ENCODE measurements at regions not wholly inside any gene's neighbourhood (a gene's known extent, or its start where the extent isn't known, plus 50 kb on each side); places are given as distances from the start of the nearest gene placed in this dataset.
"Not testable (repeated sequence)": the region's sequence is repeated elsewhere in the genome, so short reads cannot be mapped to it uniquely, and the experiment has no call there.

DNA sequence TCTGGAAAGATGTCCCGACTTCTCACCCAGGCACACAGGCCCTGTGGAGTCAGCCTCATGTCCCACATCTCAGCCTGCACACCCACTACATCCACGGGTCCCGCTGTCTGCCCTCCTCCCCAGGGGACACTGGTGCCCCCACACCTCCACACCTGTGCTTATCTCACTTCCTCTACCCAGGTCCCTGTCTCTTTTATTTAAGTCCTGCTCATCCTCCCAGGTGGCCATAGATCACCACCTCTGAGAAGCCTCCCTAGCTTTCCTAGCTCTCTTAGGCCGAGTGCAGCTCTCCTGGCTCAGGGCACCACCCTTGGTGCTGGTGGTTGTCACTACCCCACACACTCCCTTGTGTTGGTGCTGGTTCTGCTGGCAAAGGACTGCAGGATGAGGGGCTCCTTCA, 143.6 kb upstream of the PITX1 start:
- DNase-seq: no peak
- Mint-ChIP-seq H3K27ac (no peak overlapping the region), H3K4me3 (no peak overlapping the region), H3K36me3 (ENCODE audit: low read depth) (peaks cover 2% of the 10 kb centered on the region), H3K27me3 (peaks cover 45% of the 10 kb centered on the region), H3K4me1 (no peaks in the 10 kb centered on the region)
- ATAC-seq: no peak
- no peaks in the 10 kb centered on the region for H3K9me3 ChIP-seq (ENCODE audit: control insufficient read depth, low read length, poor library complexity, severe bottlenecking)

GRCh38 chr5:135176991-135177390, 143.0 kb upstream of the PITX1 start:
- no peaks in the 10 kb centered on the region for H3K9me3 ChIP-seq (ENCODE audit: control insufficient read depth, low read length, poor library complexity, severe bottlenecking)
- no peak for DNase-seq
- peak overlapping the region; percentile 29 for H3K27ac Mint-ChIP-seq
- H3K4me3 Mint-ChIP-seq: no peak overlapping the region
- no peaks in the 10 kb centered on the region for H3K4me1 Mint-ChIP-seq
- peaks cover 51% of the 10 kb centered on the region for H3K27me3 Mint-ChIP-seq
- H3K36me3 Mint-ChIP-seq (ENCODE audit: low read depth): peaks cover 2% of the 10 kb centered on the region
- ATAC-seq: no peak

GRCh38 chr5:135174315-135175096, 140.5 kb upstream of the PITX1 start:
- Mint-ChIP-seq H3K36me3 (ENCODE audit: low read depth) (peaks cover 2% of the 10 kb centered on the region), H3K4me1 (no peaks in the 10 kb centered on the region)

GRCh38 chr5:135173662-135174290, 139.7 kb upstream of the PITX1 start:
- no peak overlapping the region for H3K27ac Mint-ChIP-seq
- H3K27me3 Mint-ChIP-seq: peaks cover 73% of the 10 kb centered on the region
- peaks cover 2% of the 10 kb centered on the region for H3K36me3 Mint-ChIP-seq (ENCODE audit: low read depth)
- DNase-seq (no peak), ATAC-seq (no peak)
- H3K4me3 Mint-ChIP-seq: no peak overlapping the region
- H3K9me3 ChIP-seq (ENCODE audit: control insufficient read depth, low read length, poor library complexity, severe bottlenecking): no peaks in the 10 kb centered on the region
- H3K4me1 Mint-ChIP-seq: no peaks in the 10 kb centered on the region

More at GRCh38 chr5:135174315-135175096, 140.5 kb upstream of the PITX1 start:
- ATAC-seq: no peak
- no peaks in the 10 kb centered on the region for H3K9me3 ChIP-seq (ENCODE audit: control insufficient read depth, low read length, poor library complexity, severe bottlenecking)
- Mint-ChIP-seq H3K4me3 (no peak overlapping the region), H3K27ac (no peak overlapping the region), H3K27me3 (peaks cover 74% of the 10 kb centered on the region)
- DNase-seq: no peak

DNA sequence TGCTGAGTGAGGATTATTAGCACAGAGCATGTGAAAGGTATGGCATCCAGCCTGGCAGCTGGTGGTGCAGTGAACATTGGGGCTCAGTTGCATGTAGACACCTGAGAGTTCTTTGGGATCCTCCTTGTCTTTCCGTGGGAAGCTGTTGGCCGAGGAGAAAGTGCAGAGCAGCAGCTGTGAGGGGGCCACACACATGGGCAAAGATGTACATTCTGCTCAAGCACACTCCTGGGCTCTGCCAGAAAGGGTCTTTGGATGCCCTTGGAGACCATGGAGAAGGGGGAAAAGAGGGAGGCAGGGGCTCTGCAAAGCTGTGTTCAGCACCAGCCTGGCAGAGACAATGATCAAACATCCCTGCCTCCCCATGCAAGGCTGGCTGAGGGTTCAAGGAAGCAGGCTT, 138.7 kb upstream of the PITX1 start:
- no peak overlapping the region for H3K27ac Mint-ChIP-seq
- peaks cover 2% of the 10 kb centered on the region for H3K36me3 Mint-ChIP-seq (ENCODE audit: low read depth)
- DNase-seq: no peak
- H3K27me3 Mint-ChIP-seq: peaks cover 73% of the 10 kb centered on the region
- H3K9me3 ChIP-seq (ENCODE audit: control insufficient read depth, low read length, poor library complexity, severe bottlenecking): no peaks in the 10 kb centered on the region
- no peak overlapping the region for H3K4me3 Mint-ChIP-seq
- ATAC-seq: no peak
- no peaks in the 10 kb centered on the region for H3K4me1 Mint-ChIP-seq

- H3K9me3 ChIP-seq (ENCODE audit: control insufficient read depth, low read length, poor library complexity, severe bottlenecking): no peaks in the 10 kb centered on the region
- Mint-ChIP-seq H3K27me3 (peaks cover 69% of the 10 kb centered on the region), H3K4me3 (no peak overlapping the region), H3K27ac (no peak overlapping the region), H3K36me3 (ENCODE audit: low read depth) (no peaks in the 10 kb centered on the region), H3K4me1 (no peaks in the 10 kb centered on the region)
- no peak for ATAC-seq
- no peak for DNase-seq
These were observed 137.3 kb upstream of the PITX1 start for GRCh38 chr5:135171336-135171735.

DNA sequence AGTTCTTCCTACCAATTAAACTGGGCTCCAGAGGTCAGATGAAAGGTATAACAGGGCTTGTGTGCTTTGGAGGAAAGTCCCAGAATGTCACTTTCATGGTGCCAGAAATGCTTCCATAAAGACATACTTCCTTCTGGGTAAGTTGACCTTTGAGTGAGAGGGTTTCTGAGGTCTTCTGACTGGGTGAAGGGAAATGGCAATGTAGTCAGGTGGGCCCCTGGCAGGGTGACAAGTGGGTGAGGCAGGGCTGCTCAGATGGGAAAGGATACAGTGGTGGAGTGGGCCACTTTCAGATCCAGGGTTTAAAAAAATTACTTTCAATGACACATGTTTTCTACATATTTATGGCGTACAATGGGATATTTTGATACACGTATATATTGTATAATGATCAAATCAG, 136.5 kb upstream of the PITX1 start:
- Mint-ChIP-seq H3K4me3 (no peak overlapping the region), H3K27me3 (peaks cover 65% of the 10 kb centered on the region), H3K4me1 (no peaks in the 10 kb centered on the region), H3K27ac (no peak overlapping the region), H3K36me3 (ENCODE audit: low read depth) (no peaks in the 10 kb centered on the region)
- ATAC-seq (no peak), DNase-seq (no peak)
- H3K9me3 ChIP-seq (ENCODE audit: control insufficient read depth, low read length, poor library complexity, severe bottlenecking): no peaks in the 10 kb centered on the region

DNA sequence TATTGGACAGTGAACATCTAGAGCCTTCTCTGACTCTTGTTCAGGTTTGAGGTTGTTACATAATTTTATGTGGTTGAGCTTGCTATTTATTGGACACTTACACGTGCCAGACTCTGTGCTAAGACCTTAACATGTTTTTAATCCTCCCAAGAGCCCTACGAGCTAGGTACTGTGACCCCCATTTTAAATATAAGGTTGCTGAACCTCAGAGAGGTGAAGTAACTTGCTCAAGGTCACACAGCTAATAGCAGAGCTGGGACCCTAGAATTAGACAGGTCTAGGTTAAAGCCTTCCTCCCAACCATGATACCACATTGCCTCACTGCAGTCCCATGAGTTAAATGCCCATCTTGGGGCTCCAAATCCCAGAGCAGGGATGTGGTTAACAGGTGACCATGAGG, 135.7 kb upstream of the PITX1 start:
- no peak overlapping the region for H3K4me3 Mint-ChIP-seq
- H3K9me3 ChIP-seq (ENCODE audit: control insufficient read depth, low read length, poor library complexity, severe bottlenecking): no peaks in the 10 kb centered on the region
- no peaks in the 10 kb centered on the region for H3K4me1 Mint-ChIP-seq
- no peak overlapping the region for H3K27ac Mint-ChIP-seq
- H3K27me3 Mint-ChIP-seq: peaks cover 64% of the 10 kb centered on the region
- no peak for DNase-seq
- no peak for ATAC-seq
- H3K36me3 Mint-ChIP-seq (ENCODE audit: low read depth): no peaks in the 10 kb centered on the region

GRCh38 chr5:135167634-135168033, 133.6 kb upstream of the PITX1 start:
- no peaks in the 10 kb centered on the region for H3K9me3 ChIP-seq (ENCODE audit: control insufficient read depth, low read length, poor library complexity, severe bottlenecking)
- H3K27ac Mint-ChIP-seq: no peak overlapping the region
- H3K27me3 Mint-ChIP-seq: peaks cover 63% of the 10 kb centered on the region
- H3K4me1 Mint-ChIP-seq: no peaks in the 10 kb centered on the region
- H3K4me3 Mint-ChIP-seq: no peak overlapping the region
- DNase-seq (no peak), ATAC-seq (no peak)
- H3K36me3 Mint-ChIP-seq (ENCODE audit: low read depth): no peaks in the 10 kb centered on the region

DNA sequence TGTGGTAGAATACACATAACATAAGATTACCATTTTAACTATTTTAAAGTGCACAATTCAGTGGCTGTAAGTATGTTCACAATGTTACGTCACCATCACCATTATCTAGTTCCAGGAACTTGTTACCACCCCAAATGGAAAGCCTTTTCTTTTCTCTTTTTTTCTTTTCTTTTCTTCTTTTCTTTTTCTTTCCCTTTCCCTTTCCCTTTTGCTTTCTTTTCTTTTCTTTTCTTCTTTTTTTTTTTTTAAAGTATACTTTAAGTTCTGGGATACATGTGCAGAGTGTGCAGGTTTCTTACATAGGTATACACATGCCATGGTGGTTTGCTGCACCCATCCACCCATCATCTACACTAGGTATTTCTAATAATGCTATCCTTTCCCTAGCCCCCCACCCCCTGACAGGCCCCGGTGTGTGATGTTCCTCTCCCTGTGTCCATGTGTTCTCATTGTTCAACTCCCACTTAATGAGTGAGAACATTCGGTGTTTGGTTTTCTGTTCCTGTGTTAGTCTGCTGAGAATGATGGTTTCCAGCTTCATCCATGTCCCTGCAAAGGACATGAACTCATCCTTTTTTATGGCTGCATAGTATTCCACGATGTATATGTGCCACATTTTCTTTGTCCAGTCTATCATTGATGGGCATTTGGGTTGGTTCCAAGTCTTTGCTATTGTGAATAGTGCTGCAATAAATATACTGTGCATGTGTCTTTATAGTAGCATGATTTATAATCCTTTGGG, 131.0 kb upstream of the PITX1 start:
- H3K4me1 Mint-ChIP-seq; H3K4me3 Mint-ChIP-seq; H3K36me3 Mint-ChIP-seq (ENCODE audit: low read depth); H3K27ac Mint-ChIP-seq; H3K9me3 ChIP-seq (ENCODE audit: control insufficient read depth, low read length, poor library complexity, severe bottlenecking); ATAC-seq; DNase-seq: not testable (repeated sequence)
- H3K27me3 Mint-ChIP-seq: peaks cover 37% of the 10 kb centered on the region

- no peak for DNase-seq
- no peak overlapping the region for H3K27ac Mint-ChIP-seq
- peaks cover 4% of the 10 kb centered on the region for H3K9me3 ChIP-seq (ENCODE audit: control insufficient read depth, low read length, poor library complexity, severe bottlenecking)
- H3K4me3 Mint-ChIP-seq: no peak overlapping the region
- no peaks in the 10 kb centered on the region for H3K4me1 Mint-ChIP-seq
- peaks cover 33% of the 10 kb centered on the region for H3K27me3 Mint-ChIP-seq
- no peak for ATAC-seq
- no peaks in the 10 kb centered on the region for H3K36me3 Mint-ChIP-seq (ENCODE audit: low read depth)
These were observed 129.9 kb upstream of the PITX1 start for GRCh38 chr5:135163964-135164363.

DNA sequence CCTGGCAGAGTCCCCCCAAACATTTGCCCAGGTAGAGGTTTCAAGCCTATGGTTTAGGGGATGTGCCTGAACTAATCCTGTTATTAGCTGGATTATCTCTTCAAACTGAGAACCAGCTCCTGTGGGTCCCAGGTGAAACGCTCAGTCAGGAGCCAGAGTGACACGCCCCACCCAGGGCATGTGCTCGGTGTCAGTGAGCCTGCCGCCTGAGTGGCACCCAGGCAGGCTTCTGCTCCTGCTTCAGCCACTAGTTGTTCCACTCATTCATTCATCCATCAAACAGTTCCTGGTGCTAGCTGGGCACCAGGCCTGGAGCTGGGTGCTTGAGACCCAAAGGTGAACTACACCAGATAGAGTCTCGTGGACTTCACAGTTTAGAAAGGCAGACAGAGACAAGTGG, 129.4 kb upstream of the PITX1 start:
- no peak overlapping the region for H3K27ac Mint-ChIP-seq
- DNase-seq (no peak), ATAC-seq (no peak)
- H3K36me3 Mint-ChIP-seq (ENCODE audit: low read depth): no peaks in the 10 kb centered on the region
- peaks cover 27% of the 10 kb centered on the region for H3K27me3 Mint-ChIP-seq
- H3K4me3 Mint-ChIP-seq: no peak overlapping the region
- H3K4me1 Mint-ChIP-seq: no peaks in the 10 kb centered on the region
- peaks cover 7% of the 10 kb centered on the region for H3K9me3 ChIP-seq (ENCODE audit: control insufficient read depth, low read length, poor library complexity, severe bottlenecking)

- DNase-seq: no peak
- Mint-ChIP-seq H3K36me3 (ENCODE audit: low read depth) (no peaks in the 10 kb centered on the region), H3K4me1 (no peaks in the 10 kb centered on the region), H3K4me3 (no peak overlapping the region), H3K27me3 (peaks cover 22% of the 10 kb centered on the region), H3K27ac (no peak overlapping the region)
- H3K9me3 ChIP-seq (ENCODE audit: control insufficient read depth, low read length, poor library complexity, severe bottlenecking): peaks cover 7% of the 10 kb centered on the region
- no peak for ATAC-seq
These were observed 128.7 kb upstream of the PITX1 start for GRCh38 chr5:135162661-135163265.
